Middle frontal gyrus (tissue), 1 donor: ENCODE measurements at regions not wholly inside any gene's neighbourhood (a gene's known extent, or its start where the extent isn't known, plus 50 kb on each side); places are given as distances from the start of the nearest gene placed in this dataset.
"Not testable (repeated sequence)": the region's sequence is repeated elsewhere in the genome, so short reads cannot be mapped to it uniquely, and the experiment has no call there.

ENCODE experiments used
- DNase-seq: peaks from one replicate; pipeline ENCODE4 v3.0.0-alpha.2; 2015; ENCODE audit warnings: low spot score; ENCODE audit errors: extremely low spot score

GRCh38 chr18:56444201-56444600 lies 194.2 kb downstream of the TXNL1 start:
- no peak for DNase-seq

- no peak for DNase-seq
Measured at GRCh38 chr18:56443166-56443907, 195.1 kb downstream of the TXNL1 start.

DNA sequence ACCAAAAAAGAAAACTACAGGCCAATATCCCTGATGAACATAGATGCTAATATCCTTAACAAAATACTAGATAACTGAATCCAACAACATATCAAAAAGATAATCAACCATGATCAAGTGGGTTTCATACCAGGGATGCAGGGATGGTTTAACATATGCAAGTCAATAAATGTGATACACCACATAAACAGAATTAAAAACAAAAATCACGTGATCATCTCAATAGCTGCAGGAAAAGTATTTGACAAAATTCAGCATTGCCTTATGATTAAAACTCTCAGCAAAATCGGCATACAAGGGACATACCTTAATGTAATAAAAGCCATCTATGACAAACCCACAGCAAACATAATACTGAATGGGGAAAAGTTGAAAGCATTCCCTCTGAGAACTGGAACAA lies 199.9 kb downstream of the TXNL1 start:
- not testable (repeated sequence) for DNase-seq

- no peak for DNase-seq
Measured at GRCh38 chr18:56436651-56437050, 201.7 kb downstream of the TXNL1 start.

- DNase-seq, result no peak
Measured at GRCh38 chr18:56433919-56434318, 204.5 kb downstream of the TXNL1 start.

GRCh38 chr18:56431551-56431950 lies 206.8 kb downstream of the TXNL1 start:
- DNase-seq, result no peak

GRCh38 chr18:56423626-56424025 lies 214.8 kb downstream of the TXNL1 start:
- DNase-seq, result no peak

GRCh38 chr18:56421647-56422046 lies 216.7 kb downstream of the TXNL1 start:
- DNase-seq, result no peak

DNA sequence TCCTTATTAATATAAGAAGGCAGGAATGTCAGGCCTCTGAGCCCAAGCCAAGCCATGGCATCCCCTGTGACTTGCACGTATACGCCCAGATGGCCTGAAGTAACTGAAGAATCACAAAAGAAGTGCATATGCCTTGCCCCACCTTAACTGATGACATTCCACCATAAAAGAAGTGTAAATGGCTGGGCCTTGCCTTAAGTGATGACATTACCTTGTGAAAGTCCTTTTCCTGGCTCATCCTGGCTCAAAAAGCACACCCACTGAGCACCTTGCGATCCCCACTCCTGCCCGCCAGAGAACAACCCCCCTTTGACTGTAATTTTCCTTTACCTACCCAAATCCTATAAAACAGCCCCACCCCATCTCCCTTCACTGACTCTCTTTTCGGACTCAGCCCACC lies 217.5 kb downstream of the TXNL1 start:
- not testable (repeated sequence) for DNase-seq

GRCh38 chr18:56414357-56414756 lies 224.0 kb downstream of the TXNL1 start:
- DNase-seq, result no peak

DNA sequence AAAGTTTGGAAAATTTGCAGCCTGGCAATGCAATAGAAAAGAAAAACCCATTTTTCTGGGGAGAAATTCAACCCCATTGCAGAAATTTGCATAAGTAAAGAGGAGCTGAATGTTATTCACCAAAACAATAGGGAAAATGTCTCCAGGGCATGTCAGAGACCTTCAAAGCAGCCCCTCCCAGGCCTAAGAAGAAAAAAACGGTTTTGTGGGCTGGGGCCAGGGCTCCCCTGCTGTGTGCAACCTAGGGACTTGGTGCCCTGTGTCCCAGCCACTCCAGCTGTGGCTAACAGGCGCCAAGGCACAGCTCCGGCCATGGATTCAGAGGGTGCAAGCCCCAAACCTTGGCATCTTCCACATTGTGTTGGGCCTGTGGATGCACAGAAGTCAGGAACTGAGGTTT lies 224.5 kb downstream of the TXNL1 start:
- no peak for DNase-seq

- DNase-seq, result no peak
Measured at GRCh38 chr18:56412951-56413350, 225.4 kb downstream of the TXNL1 start.

- no peak for DNase-seq
Measured at GRCh38 chr18:56409736-56410135, 228.7 kb downstream of the TXNL1 start.

GRCh38 chr18:56407646-56408180 lies 230.7 kb downstream of the TXNL1 start:
- DNase-seq, result no peak

- no peak for DNase-seq
Measured at GRCh38 chr18:56402872-56403516, 235.4 kb downstream of the TXNL1 start.

GRCh38 chr18:56393870-56394269 lies 244.5 kb downstream of the TXNL1 start:
- no peak for DNase-seq

DNA sequence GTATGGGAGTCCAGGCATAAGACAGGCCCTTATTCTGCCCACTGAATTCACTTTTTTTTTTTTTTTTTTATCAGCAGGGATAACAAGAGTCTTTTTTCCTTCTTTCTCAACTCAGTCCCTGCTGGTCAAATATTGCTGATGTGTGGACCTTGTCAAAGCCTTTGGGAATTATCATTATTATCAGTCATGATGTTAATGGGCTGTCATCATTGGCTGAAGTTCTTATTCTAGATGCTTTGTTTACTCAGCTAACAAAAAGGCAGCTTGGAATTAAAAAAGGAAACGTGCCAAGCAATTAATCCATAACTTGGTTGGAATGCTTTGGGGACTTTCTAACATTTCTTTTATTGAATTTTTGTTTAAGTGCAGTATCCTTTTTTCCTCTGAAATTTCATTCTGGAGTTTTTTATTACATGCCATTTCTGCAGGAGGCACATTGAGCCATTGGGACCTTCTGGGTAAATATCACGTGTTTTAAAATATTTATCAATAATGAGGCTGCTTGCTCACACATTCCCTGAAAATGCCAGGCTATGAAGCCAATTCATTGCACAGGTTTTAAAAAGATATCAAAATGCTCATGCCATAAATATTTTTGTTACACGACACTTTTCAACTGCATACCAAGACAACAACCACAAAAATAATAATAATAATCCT lies 246.3 kb downstream of the TXNL1 start:
- DNase-seq, result no peak

DNA sequence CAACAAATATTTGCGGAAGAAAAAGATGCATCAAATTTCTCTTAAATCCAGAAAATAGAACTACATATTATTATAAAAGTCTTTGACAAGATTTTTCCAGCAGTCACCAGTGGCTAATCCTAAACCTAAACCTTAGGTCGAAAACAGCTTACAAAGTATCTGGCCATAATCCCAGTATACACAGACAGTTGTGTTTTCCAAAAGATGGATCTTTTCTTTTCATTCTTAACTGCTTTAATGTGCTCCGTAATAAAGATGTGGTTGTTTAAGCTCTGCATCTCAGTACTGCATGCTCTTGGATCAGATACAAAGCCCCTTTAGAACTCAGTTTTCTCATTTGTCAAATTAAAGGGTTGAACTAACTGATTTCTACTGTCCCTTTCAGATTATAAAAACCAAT lies 247.8 kb downstream of the TXNL1 start:
- DNase-seq, result no peak

DNA sequence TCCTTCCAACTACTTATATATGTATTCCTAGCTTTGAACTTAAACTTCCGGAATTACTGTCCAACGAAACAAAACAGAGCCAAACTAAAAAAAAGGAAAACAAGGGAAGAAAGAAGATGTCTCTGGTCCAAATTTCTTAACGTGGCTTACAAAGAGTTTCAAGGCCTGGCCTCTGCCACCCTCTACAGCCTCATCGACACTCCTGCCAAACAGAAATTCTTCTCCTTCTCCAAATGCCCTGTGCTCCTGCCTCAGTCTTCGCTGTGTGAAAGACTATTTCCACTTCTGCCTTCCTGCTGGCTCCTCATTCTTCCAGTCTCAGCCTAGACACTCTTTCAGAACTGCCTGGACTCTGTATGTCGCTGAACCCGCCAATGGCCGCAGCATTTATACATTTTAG lies 249.2 kb downstream of the TXNL1 start:
- no peak for DNase-seq

DNA sequence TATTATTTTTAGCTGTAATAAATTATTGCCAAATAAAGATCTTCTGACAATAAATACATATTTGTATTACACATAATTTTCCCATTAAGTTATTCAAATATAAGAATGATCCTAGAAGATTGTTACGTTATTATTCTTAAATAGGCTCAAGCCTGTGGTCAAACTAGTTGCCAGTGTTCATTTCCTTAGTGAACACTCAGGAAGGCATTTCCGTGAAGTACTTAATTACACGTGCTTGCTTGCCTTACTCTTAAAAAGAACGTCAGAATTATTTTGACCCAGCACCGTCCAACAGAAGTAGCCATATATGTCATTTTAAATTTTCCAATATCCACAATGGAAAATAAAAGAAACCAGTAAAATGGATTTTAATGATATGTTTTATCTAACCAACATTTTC lies 249.8 kb downstream of the TXNL1 start:
- no peak for DNase-seq

- DNase-seq, result no peak
Measured at GRCh38 chr18:56386856-56387255, 251.5 kb downstream of the TXNL1 start.

DNA sequence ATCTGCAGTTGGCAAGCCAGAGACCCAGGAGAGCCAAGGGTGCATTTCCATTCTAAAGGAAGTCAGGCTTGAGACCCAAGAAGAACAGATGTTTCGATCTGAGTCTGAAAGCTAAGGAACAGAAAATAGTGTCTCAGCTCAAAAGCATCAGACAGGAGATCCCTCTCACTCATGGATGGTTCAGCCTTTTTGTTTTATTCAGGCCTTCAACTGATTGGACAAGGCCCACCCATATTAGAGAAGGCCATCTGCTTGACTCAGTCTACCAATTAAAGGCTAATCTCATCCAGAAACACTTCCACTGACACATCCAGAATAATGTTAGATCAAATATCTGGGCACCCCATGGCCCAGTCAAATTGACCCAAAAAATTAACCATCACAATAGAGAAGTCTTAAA lies 255.0 kb downstream of the TXNL1 start:
- no peak for DNase-seq
